Right atrium auricular region (tissue), 2 donors: ENCODE measurements at regions not wholly inside any gene's neighbourhood (a gene's known extent, or its start where the extent isn't known, plus 50 kb on each side); places are given as distances from the start of the nearest gene placed in this dataset.

Source experiments
- DNase-seq: peaks from one replicate; pipeline ENCODE4 v3.0.0-alpha.2; 2019; ENCODE audit warnings: low spot score
- H3K27ac ChIP-seq, 2 donors: fragments of 200-600 bp; sonication (generic); 1 replicate in 1 of 2; 2 replicates in 1 of 2; pipeline ENCODE4 v1.5.1; 2016 to 2019
- H3K27me3 ChIP-seq, 2 donors: fragments of 200-600 bp; sonication (generic); one replicate each; pipeline versions ENCODE4 v1.5.1 to v1.6.0; 2017 to 2019
- H3K36me3 ChIP-seq: fragments of 200-600 bp; sonication (generic); one replicate; pipeline ENCODE4 v1.5.1; 2016
- H3K4me1 ChIP-seq, 2 donors: fragments of 200-600 bp; sonication (generic); one replicate each; pipeline versions ENCODE4 v1.5.1 to v1.6.0; 2017 to 2019
- H3K4me3 ChIP-seq, 2 donors: fragments of 200-600 bp; sonication (generic); 1 replicate in 1 of 2; 2 replicates in 1 of 2; pipeline ENCODE4 v1.5.1; 2017 to 2019; ENCODE audit warnings: mild to moderate bottlenecking in 1 of 2, moderate library complexity in 1 of 2
- H3K9me3 ChIP-seq, 2 donors: fragments of 200-600 bp; sonication (generic); one replicate each; pipeline ENCODE4 v1.5.1; 2019
- TF ChIP-seq, protein P1 (sequence below), 2 donors: fragments of 200-600 bp; sonication (generic); IDR thresholded peaks; one replicate each; pipeline ENCODE4 v1.5.1; 2019; ENCODE audit warnings: antibody characterized with exemption in 2 of 2

GRCh38 chr11:134784046-134784445, 372.0 kb upstream of the B3GAT1 start:
- Histone ChIP-seq H3K27me3 (no peaks in the 10 kb centered on the region), H3K4me3 (no peak overlapping the region), H3K27ac (no peak overlapping the region), H3K4me1 (no peaks in the 10 kb centered on the region), H3K9me3 (no peaks in the 10 kb centered on the region), H3K36me3 (no peaks in the 10 kb centered on the region)
- no peak for DNase-seq
- TF ChIP-seq, protein P1, sequence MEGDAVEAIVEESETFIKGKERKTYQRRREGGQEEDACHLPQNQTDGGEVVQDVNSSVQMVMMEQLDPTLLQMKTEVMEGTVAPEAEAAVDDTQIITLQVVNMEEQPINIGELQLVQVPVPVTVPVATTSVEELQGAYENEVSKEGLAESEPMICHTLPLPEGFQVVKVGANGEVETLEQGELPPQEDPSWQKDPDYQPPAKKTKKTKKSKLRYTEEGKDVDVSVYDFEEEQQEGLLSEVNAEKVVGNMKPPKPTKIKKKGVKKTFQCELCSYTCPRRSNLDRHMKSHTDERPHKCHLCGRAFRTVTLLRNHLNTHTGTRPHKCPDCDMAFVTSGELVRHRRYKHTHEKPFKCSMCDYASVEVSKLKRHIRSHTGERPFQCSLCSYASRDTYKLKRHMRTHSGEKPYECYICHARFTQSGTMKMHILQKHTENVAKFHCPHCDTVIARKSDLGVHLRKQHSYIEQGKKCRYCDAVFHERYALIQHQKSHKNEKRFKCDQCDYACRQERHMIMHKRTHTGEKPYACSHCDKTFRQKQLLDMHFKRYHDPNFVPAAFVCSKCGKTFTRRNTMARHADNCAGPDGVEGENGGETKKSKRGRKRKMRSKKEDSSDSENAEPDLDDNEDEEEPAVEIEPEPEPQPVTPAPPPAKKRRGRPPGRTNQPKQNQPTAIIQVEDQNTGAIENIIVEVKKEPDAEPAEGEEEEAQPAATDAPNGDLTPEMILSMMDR (IDR thresholded peaks at IDR 0.05) = no peak

DNA sequence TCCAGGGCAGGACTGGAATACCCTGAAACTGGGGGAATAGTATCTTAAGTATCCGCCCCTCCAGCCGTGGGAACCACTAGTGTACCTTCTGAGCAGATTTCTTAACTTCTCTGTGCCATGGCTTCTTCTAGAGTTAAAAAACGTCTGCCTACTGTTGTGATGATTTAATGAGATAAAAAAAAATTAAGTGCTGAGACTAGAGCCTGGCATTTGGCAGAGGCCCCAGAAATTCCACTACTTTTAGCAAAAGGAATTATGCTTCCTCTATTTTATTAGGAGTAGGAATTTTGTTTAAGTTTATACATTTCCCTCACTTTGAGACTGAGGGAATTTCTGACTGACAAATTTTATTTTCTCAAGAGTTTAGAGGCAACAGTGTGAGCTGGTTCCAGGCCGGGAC, 371.2 kb upstream of the B3GAT1 start:
- H3K27me3 ChIP-seq = no peaks in the 10 kb centered on the region
- TF ChIP-seq, protein P1 (IDR thresholded peaks at IDR 0.05) = no peak
- H3K4me3 ChIP-seq = no peak overlapping the region
- no peaks in the 10 kb centered on the region for H3K36me3 ChIP-seq
- H3K9me3 ChIP-seq = no peaks in the 10 kb centered on the region
- DNase-seq = no peak
- H3K27ac ChIP-seq = no peak overlapping the region
- H3K4me1 ChIP-seq = no peaks in the 10 kb centered on the region

DNA sequence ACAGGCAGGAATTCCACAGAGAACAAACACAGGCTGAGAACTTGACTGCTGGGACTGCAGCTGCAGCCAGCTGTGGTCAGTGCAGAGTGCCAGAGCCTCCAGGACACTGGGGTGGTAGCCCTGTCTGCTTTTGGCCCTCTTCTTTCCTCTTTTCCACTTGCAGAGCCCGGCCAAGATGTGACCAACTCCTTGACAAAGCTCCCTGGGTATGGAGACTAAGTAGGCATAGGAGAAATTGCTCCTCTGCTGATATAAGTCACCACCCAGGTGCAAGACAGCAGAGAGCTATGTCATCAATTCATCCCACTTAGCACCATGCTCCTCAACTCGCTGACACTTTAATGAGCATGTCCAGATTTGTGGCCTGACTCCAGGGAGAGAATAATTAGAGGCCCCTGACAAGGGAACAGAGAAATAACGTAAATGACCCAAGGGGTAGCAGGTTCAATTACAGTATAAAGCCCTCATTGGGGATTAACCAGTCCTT, 369.4 kb upstream of the B3GAT1 start:
- no peak for DNase-seq
- H3K36me3 ChIP-seq = no peaks in the 10 kb centered on the region
- TF ChIP-seq, protein P1 (IDR thresholded peaks at IDR 0.05) = no peak

GRCh38 chr11:134780486-134781147, 368.6 kb upstream of the B3GAT1 start:
- Histone ChIP-seq H3K36me3 (no peaks in the 10 kb centered on the region), H3K4me1 (no peaks in the 10 kb centered on the region), H3K4me3 (no peak overlapping the region), H3K9me3 (no peaks in the 10 kb centered on the region), H3K27ac (no peak overlapping the region), H3K27me3 (no peaks in the 10 kb centered on the region)
- no peak for DNase-seq
- TF ChIP-seq, protein P1 (IDR thresholded peaks at IDR 0.05) = no peak

More for the DNA sequence above, 369.4 kb upstream of the B3GAT1 start:
- Histone ChIP-seq H3K4me3 (no peak overlapping the region), H3K9me3 (no peaks in the 10 kb centered on the region), H3K27me3 (no peaks in the 10 kb centered on the region), H3K27ac (no peak overlapping the region), H3K4me1 (no peaks in the 10 kb centered on the region)

- TF ChIP-seq, protein P1 (IDR thresholded peaks at IDR 0.05) = no peak
- no peak overlapping the region for H3K27ac ChIP-seq
- DNase-seq = no peak
- no peaks in the 10 kb centered on the region for H3K9me3 ChIP-seq
- no peak overlapping the region for H3K4me3 ChIP-seq
- H3K27me3 ChIP-seq = no peaks in the 10 kb centered on the region
- no peaks in the 10 kb centered on the region for H3K36me3 ChIP-seq
- H3K4me1 ChIP-seq = no peaks in the 10 kb centered on the region
Measured at GRCh38 chr11:134779179-134779578, 367.1 kb upstream of the B3GAT1 start.

- Histone ChIP-seq H3K36me3 (no peaks in the 10 kb centered on the region), H3K4me3 (no peak overlapping the region), H3K9me3 (peaks cover 4 to 24% of the 10 kb centered on the region in 2 donors), H3K27me3 (no peaks in the 10 kb centered on the region), H3K4me1 (no peaks in the 10 kb centered on the region), H3K27ac (no peak overlapping the region)
- no peak for DNase-seq
- TF ChIP-seq, protein P1 (IDR thresholded peaks at IDR 0.05) = no peak
Measured at GRCh38 chr11:134768463-134768862, 356.4 kb upstream of the B3GAT1 start.
